Thymus (tissue), 11 donors: ENCODE measurements at regions not wholly inside any gene's neighbourhood (a gene's known extent, or its start where the extent isn't known, plus 50 kb on each side); places are given as distances from the start of the nearest gene placed in this dataset.

Experiments
- DNase-seq, 9 donors: peaks; one replicate each; pipeline ENCODE4 v3.0.0-alpha.2; 2013; ENCODE audit warnings: low spot score in 9 of 9, low read depth in 6 of 9, missing footprints in 1 of 9
- H3K27ac ChIP-seq, 2 donors: one replicate each; pipeline ENCODE4 v1.5.1; 2013; ENCODE audit warnings: control low read depth in 1 of 2, low read depth in 1 of 2, low read length in 1 of 2, mild to moderate bottlenecking in 1 of 2, moderate library complexity in 1 of 2
- H3K27me3 ChIP-seq, 2 donors: one replicate each; pipeline ENCODE4 v1.5.1; 2013; ENCODE audit warnings: low read length in 1 of 2; ENCODE audit not compliant: control insufficient read depth in 2 of 2, insufficient read depth in 1 of 2
- H3K36me3 ChIP-seq, 2 donors: one replicate each; pipeline ENCODE4 v1.5.1; 2013; ENCODE audit warnings: low read length in 1 of 2, mild to moderate bottlenecking in 1 of 2, moderate library complexity in 1 of 2; ENCODE audit not compliant: control insufficient read depth in 2 of 2, insufficient read depth in 2 of 2
- H3K4me1 ChIP-seq, 2 donors: one replicate each; pipeline ENCODE4 v1.5.1; 2013; ENCODE audit warnings: low read length in 2 of 2; ENCODE audit not compliant: control insufficient read depth in 2 of 2, insufficient read depth in 2 of 2
- H3K4me3 ChIP-seq, 2 donors: one replicate each; pipeline ENCODE4 v1.5.1; 2013; ENCODE audit warnings: low read length in 2 of 2, control low read depth in 1 of 2, mild to moderate bottlenecking in 1 of 2
- H3K9me3 ChIP-seq, 2 donors: one replicate each; pipeline ENCODE4 v1.5.1; 2013; ENCODE audit warnings: low read length in 1 of 2, mild to moderate bottlenecking in 1 of 2; ENCODE audit not compliant: control insufficient read depth in 2 of 2, insufficient read depth in 1 of 2
- WGBS: extraction: QIAGEN DNeasy Blood & Tissue Kit; methylation state at CpG from one replicate; pipeline ENCODE4 v1.1.7; 2013; 5-methylcytosine and 5-hydroxymethylcytosine counted together
- donor health status: healthy.

- H3K27me3 ChIP-seq, result no peaks in the 10 kb centered on the region
- H3K9me3 ChIP-seq, result no peaks in the 10 kb centered on the region
- H3K4me3 ChIP-seq, result no peak overlapping the region
- H3K27ac ChIP-seq, result no peak overlapping the region
- peak in 1 of 9 donors; percentile 28 for DNase-seq
- no peaks in the 10 kb centered on the region for H3K36me3 ChIP-seq
- H3K4me1 ChIP-seq, result no peaks in the 10 kb centered on the region
- 80% methylated on average over 2 of the region's 2 CpGs for WGBS
These were observed 184.0 kb upstream of the ADO start for GRCh38 chr10:62620491-62620890.

DNA sequence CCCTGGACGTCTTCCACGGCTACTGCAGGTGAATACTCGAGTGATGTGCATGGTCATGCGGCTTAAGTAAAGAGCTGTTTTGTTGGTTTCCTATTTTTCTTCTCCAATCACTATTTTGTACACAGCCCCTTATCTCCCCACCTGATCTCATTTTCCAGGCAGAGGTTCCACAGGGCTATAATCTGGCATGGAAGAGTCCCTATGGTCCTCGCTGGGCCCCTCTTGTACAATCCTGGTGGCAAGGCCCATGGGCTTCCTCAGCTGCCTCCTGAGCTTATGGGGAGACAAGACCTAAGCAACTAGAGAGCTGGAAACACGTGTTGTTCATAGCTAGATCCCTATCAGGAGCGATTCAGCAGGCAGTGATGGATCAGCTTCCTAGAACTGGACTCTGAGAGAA lies 181.3 kb upstream of the ADO start:
- H3K9me3 ChIP-seq, result no peaks in the 10 kb centered on the region
- H3K36me3 ChIP-seq, result no peaks in the 10 kb centered on the region
- H3K27me3 ChIP-seq, result no peaks in the 10 kb centered on the region
- no peak overlapping the region for H3K27ac ChIP-seq
- no peak for DNase-seq
- H3K4me3 ChIP-seq, result no peak overlapping the region
- WGBS, result 91% methylated on average over 7 of the region's 7 CpGs
- no peaks in the 10 kb centered on the region for H3K4me1 ChIP-seq

DNA sequence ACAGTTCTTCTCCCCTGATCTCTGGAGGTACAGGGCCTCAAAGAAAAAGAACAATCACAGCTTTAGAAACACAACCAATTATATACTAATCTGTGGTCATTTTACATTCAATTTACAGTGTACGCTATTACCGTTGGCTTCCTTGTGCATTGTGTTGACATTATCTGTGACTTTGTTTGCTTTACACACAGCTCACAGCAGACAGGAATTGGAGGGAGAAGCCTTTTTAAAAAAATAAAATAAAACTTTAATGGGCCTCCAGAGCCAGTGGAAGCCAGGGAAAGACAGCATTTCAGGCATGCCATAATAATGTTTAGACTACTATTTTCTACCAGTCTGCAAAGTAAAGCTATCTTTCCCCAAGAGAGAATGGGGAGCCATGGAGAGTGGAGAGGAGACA lies 179.0 kb upstream of the ADO start:
- 99% methylated on average over 2 of the region's 2 CpGs for WGBS
- Histone ChIP-seq H3K9me3 (no peaks in the 10 kb centered on the region), H3K27me3 (no peaks in the 10 kb centered on the region), H3K36me3 (no peaks in the 10 kb centered on the region), H3K4me1 (no peaks in the 10 kb centered on the region), H3K27ac (no peak overlapping the region), H3K4me3 (no peak overlapping the region)
- DNase-seq, result no peak

DNA sequence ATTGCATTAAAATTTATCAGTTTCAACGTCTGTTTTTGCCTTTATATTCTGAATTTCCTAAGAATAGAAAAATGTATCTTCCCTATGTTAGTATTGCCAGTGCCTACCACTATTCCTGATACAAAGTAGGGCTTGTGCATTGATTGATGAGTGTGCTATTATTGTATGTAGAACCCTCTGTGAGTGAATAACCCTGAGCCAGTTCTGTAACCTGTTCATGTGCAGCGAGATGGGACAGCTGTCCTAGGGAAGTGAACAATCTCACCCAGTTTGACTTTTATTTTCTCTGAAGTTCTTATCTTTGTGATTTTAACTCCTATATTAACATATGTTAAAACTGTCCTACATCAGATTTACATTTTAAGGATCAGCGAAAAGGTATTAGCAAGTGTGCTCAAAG lies 178.4 kb upstream of the ADO start:
- H3K4me1 ChIP-seq, result no peaks in the 10 kb centered on the region
- no peaks in the 10 kb centered on the region for H3K27me3 ChIP-seq
- H3K9me3 ChIP-seq, result no peaks in the 10 kb centered on the region
- WGBS, result 90% methylated on average over 3 of the region's 3 CpGs
- no peak overlapping the region for H3K4me3 ChIP-seq
- no peak overlapping the region for H3K27ac ChIP-seq
- DNase-seq, result no peak
- no peaks in the 10 kb centered on the region for H3K36me3 ChIP-seq

DNA sequence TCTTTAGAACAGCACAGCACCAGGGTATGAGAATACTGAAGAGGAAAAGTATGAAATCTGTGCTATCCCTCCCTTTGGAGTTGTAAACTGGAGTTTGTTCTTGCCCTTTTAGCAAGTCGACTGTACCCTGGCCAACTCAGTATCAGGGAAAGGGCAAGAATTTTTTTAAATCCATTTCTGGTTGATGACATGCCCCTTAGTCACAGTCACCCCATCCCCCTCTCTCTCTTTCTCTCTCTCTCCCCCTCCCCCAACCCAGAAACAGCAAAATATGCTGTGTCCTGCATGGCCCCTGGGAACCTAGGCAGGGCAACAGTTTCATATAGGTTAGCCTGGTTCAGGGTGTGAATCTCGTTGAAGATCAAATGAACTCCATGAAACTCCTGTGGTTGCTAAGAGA lies 177.7 kb upstream of the ADO start:
- no peak overlapping the region for H3K27ac ChIP-seq
- H3K4me1 ChIP-seq, result no peaks in the 10 kb centered on the region
- no peak for DNase-seq
- no peaks in the 10 kb centered on the region for H3K27me3 ChIP-seq
- no peaks in the 10 kb centered on the region for H3K9me3 ChIP-seq
- WGBS, result 78% methylated on average over 2 of the region's 2 CpGs
- no peak overlapping the region for H3K4me3 ChIP-seq
- H3K36me3 ChIP-seq, result no peaks in the 10 kb centered on the region

- no peak overlapping the region for H3K27ac ChIP-seq
- DNase-seq, result no peak
- H3K9me3 ChIP-seq, result no peaks in the 10 kb centered on the region
- no peak overlapping the region for H3K4me3 ChIP-seq
- no peaks in the 10 kb centered on the region for H3K27me3 ChIP-seq
- WGBS, result 97% methylated on average over 4 of the region's 4 CpGs
- H3K4me1 ChIP-seq, result peaks cover 2 to 5% of the 10 kb centered on the region in 2 donors
- H3K36me3 ChIP-seq, result no peaks in the 10 kb centered on the region
These were observed 176.5 kb upstream of the ADO start for GRCh38 chr10:62627983-62628382.

- Histone ChIP-seq H3K27me3 (no peaks in the 10 kb centered on the region), H3K36me3 (no peaks in the 10 kb centered on the region), H3K4me3 (no peak overlapping the region), H3K4me1 (peaks cover 2 to 9% of the 10 kb centered on the region in 2 donors), H3K27ac (no peak overlapping the region), H3K9me3 (no peaks in the 10 kb centered on the region)
- 94% methylated on average over 1 of the region's 1 CpG for WGBS
- DNase-seq, result no peak
These were observed 173.3 kb upstream of the ADO start for GRCh38 chr10:62631241-62631640.

DNA sequence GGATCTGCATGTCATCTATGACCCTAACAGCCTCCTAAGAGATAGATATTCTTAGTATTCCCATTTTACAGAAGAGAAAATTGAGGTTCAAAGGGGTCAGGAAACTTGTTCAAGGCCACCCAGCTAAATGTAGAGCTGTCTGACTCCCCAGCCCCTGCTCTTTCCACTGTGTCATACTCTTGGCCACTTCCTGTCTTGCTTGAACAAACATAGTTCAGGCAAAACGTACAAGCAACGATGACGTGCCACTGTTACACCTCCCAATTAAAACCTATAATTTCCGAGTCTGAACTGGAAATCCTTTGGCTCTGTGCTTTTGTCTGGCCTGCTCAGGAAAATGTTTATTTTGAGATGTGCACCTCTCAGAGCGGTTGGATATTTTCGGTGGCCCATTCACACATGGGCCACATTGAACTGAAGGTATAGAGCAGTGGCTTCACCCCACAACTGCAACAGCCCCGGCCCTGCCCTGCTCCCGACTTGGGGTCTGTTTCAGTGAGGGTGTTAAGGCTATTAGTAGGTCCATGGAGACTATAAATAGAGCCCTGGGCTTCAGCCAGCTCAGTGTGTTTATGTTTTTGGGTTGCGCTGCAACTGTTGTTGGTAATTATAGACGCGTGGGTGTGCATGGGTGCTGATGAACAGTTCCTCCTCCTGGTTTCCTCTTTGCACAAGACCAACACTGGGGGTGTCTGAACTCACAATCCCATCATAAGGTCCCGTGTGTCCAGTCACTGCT lies 172.3 kb upstream of the ADO start:
- H3K27me3 ChIP-seq, result no peaks in the 10 kb centered on the region
- WGBS, result 82% methylated on average over 12 of the region's 12 CpGs
- H3K4me3 ChIP-seq, result no peak overlapping the region
- DNase-seq, result peak in 2 of 9 donors; percentile 19 to 56
- H3K4me1 ChIP-seq, result peaks cover 6 to 18% of the 10 kb centered on the region in 2 donors
- H3K36me3 ChIP-seq, result no peaks in the 10 kb centered on the region
- peak overlapping the region; percentile 24 to 42 for H3K27ac ChIP-seq
- H3K9me3 ChIP-seq, result no peaks in the 10 kb centered on the region

- no peak overlapping the region for H3K4me3 ChIP-seq
- H3K36me3 ChIP-seq, result no peaks in the 10 kb centered on the region
- 96% methylated on average over 3 of the region's 3 CpGs for WGBS
- no peak for DNase-seq
- no peak overlapping the region for H3K27ac ChIP-seq
- H3K27me3 ChIP-seq, result no peaks in the 10 kb centered on the region
- peaks cover 11 to 35% of the 10 kb centered on the region in 2 donors for H3K4me1 ChIP-seq
- H3K9me3 ChIP-seq, result no peaks in the 10 kb centered on the region
These were observed 170.5 kb upstream of the ADO start for GRCh38 chr10:62633976-62634375.
